Coronary artery (tissue), 2 donors: ENCODE measurements at regions not wholly inside any gene's neighbourhood (a gene's known extent, or its start where the extent isn't known, plus 50 kb on each side); places are given as distances from the start of the nearest gene placed in this dataset.

Experiments
- DNase-seq: peaks from one replicate; pipeline ENCODE4 v3.0.0-alpha.2; 2017; ENCODE audit warnings: low spot score
- H3K27ac ChIP-seq, 2 donors: fragments of 200-600 bp; sonication (generic); one replicate each; pipeline ENCODE4 v1.5.1; 2016 to 2019
- H3K4me3 ChIP-seq: fragments of 200-600 bp; sonication (generic); 2 replicates; pipeline ENCODE4 v1.5.1; 2016; ENCODE audit warnings: mild to moderate bottlenecking, moderate library complexity
- CTCF ChIP-seq: fragments of 200-600 bp; sonication (generic); IDR thresholded peaks from one replicate; pipeline ENCODE4 v1.5.1; 2019; ENCODE audit warnings: antibody characterized with exemption

DNA sequence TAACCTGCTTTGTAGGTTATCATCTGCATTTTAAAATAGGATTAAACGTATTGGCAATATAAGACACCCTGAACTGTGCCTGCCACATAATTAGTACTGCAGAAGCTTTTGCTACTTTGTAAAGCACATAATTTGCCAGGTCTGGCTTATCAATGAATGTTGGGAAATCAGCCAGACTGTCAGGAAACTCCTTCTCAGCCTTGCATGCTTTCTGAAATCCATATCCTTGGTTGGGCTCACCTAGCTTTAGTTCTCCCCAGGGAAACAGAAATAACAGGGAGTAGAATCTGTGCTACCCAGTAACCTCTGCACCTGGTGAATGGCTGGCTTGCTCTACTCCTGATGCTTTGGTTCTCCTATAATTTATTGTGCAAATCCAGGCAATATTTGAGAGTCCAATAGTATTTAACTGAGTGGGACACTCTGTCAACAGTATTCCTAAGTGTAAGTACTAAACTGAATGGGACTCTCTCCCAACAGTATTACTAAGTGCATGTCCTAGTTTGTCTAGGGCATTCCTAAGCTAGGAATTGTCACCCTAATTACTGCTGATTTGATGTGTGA, 354.5 kb downstream of the WDR72 start:
- no peak for TF ChIP-seq CTCF

DNA sequence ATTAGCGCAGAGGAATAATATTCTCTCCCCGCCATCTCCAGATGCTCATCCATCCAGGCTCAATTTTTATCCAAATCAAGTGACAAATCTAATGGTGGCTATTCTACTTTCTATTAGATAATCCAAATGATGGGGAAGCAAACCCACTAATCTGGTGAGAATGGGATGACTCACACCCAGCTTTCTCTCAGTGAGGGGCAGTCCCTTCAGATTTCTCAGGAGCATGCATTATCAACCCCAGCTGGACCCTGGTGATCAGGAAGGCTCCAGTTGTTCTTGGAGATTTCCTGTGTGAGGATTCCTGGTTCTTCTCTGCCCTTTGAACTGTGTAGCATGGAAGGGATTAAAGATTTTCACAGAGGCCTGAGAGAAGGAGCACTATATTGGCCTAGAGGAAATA, 358.0 kb downstream of the WDR72 start:
- TF ChIP-seq CTCF: no peak
- no peak overlapping the region for H3K4me3 ChIP-seq
- DNase-seq: no peak
- H3K27ac ChIP-seq: no peak overlapping the region

More for the DNA sequence above, 354.5 kb downstream of the WDR72 start:
- Histone ChIP-seq H3K27ac (no peak overlapping the region), H3K4me3 (no peak overlapping the region)
- no peak for DNase-seq

DNA sequence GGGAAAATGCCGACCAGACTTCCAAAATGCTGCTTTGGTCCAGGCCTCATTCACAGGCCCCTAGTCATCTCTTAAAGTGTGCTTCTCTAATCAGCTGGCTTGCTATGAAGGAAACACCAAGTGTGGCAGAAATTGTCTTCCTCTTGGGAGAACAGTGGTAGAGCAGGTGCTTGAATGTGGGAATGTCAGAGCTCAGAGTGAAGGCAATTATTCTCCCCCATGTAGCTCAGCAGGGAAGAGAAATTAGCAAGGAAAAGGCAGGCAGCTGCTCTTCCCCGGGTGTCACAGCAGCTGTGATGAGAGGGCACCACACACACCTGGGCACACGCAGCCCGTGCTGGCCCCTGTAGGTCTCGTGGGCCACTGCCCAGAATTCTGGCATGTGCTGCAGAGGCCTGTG, 358.5 kb downstream of the WDR72 start:
- Histone ChIP-seq H3K4me3 (no peak overlapping the region), H3K27ac (no peak overlapping the region)
- TF ChIP-seq CTCF: no peak
- no peak for DNase-seq

DNA sequence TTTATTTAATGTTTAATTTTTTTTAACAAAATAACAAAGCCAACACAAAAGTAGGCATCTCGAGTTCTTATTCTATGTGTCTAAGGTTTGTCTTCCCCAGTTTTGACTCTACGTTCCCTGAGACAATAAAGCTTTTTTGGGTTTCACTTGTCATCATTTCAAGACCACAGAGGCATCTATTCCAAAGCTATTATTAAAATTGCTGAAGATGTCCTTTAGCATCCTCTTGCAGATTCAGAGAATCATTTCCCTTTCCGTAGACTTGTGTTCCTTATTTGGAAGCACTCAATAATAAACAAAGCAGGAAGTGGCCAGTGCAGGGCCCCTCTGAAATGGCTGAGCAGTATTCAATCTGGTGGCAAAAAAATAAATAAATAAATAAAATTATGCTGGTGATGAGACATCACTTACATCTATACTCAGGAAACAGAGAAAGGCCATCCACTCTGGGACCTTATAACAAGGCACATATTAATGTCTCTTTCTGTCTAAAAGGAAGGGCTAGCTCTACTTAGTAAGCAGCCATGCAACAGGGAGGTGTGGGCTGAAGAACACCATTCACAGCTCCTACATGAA, 362.3 kb downstream of the WDR72 start:
- H3K27ac ChIP-seq: no peak overlapping the region
- H3K4me3 ChIP-seq: no peak overlapping the region
- DNase-seq: no peak
- no peak for TF ChIP-seq CTCF

GRCh38 chr15:53395871-53396270, 363.6 kb downstream of the WDR72 start:
- no peak for DNase-seq
- Histone ChIP-seq H3K27ac (no peak overlapping the region), H3K4me3 (no peak overlapping the region)
- TF ChIP-seq CTCF: no peak

- no peak overlapping the region for H3K4me3 ChIP-seq
- DNase-seq: no peak
- H3K27ac ChIP-seq: no peak overlapping the region
- no peak for TF ChIP-seq CTCF
Observed at GRCh38 chr15:53390549-53390948, 368.9 kb downstream of the WDR72 start.

GRCh38 chr15:53389271-53390037, 370.0 kb downstream of the WDR72 start:
- DNase-seq: no peak
- no peak overlapping the region for H3K27ac ChIP-seq
- no peak for TF ChIP-seq CTCF

More at GRCh38 chr15:53389271-53390037, 370.0 kb downstream of the WDR72 start:
- no peak overlapping the region for H3K4me3 ChIP-seq
